Endodermal cell (in vitro differentiated cells): ENCODE measurements at regions not wholly inside any gene's neighbourhood (a gene's known extent, or its start where the extent isn't known, plus 50 kb on each side); places are given as distances from the start of the nearest gene placed in this dataset.
"Not testable (repeated sequence)": the region's sequence is repeated elsewhere in the genome, so short reads cannot be mapped to it uniquely, and the experiment has no call there.

Source experiments
- DNase-seq: peaks from one replicate; pipeline ENCODE4 v3.0.0-alpha.2; 2017
- H3K27ac ChIP-seq: 2 replicates; pipeline ENCODE4 v1.5.1; 2013; ENCODE audit warnings: mild to moderate bottlenecking, low read depth, low read length, moderate library complexity
- H3K27me3 ChIP-seq: 2 replicates; pipeline ENCODE4 v1.6.1; 2013; ENCODE audit warnings: mild to moderate bottlenecking, low read length, moderate library complexity; ENCODE audit not compliant: insufficient read depth, control insufficient read depth, poor library complexity, severe bottlenecking
- H3K36me3 ChIP-seq: 2 replicates; pipeline ENCODE4 v1.7.0; 2013; ENCODE audit warnings: mild to moderate bottlenecking, low read length, moderate library complexity; ENCODE audit not compliant: control insufficient read depth, insufficient read depth
- H3K4me1 ChIP-seq: one replicate; pipeline ENCODE4 v1.7.0; 2013; ENCODE audit warnings: low read length; ENCODE audit not compliant: control insufficient read depth, insufficient read depth
- H3K4me3 ChIP-seq: 2 replicates; pipeline ENCODE4 v1.5.1; 2013; ENCODE audit warnings: mild to moderate bottlenecking, low read length, moderate library complexity
- H3K9ac ChIP-seq: 2 replicates; pipeline ENCODE4 v1.6.1; 2013; ENCODE audit warnings: mild to moderate bottlenecking, low read length, moderate library complexity; ENCODE audit not compliant: poor library complexity, severe bottlenecking; ENCODE audit errors: extremely low read depth
- H3K9me3 ChIP-seq: 2 replicates; pipeline ENCODE4 v1.6.1; 2013; ENCODE audit warnings: mild to moderate bottlenecking, low read length, moderate library complexity; ENCODE audit not compliant: control insufficient read depth
- H3K27ac Mint-ChIP-seq: 2 replicates; pipeline ENCODE4 v1.8.0; 2020; ENCODE audit warnings: mixed read lengths
- H3K27me3 Mint-ChIP-seq: 2 replicates; pipeline ENCODE4 v1.8.0; 2021; ENCODE audit warnings: mild to moderate bottlenecking, mixed read lengths; ENCODE audit not compliant: insufficient read depth
- H3K36me3 Mint-ChIP-seq: 2 replicates; pipeline ENCODE4 v1.8.0; 2020; ENCODE audit warnings: low read depth, mixed read lengths
- H3K4me1 Mint-ChIP-seq: 2 replicates; pipeline ENCODE4 v1.8.0; 2020; ENCODE audit warnings: mixed read lengths
- H3K4me3 Mint-ChIP-seq: 2 replicates; pipeline ENCODE4 v1.8.0; 2020; ENCODE audit warnings: mild to moderate bottlenecking, moderate library complexity, mixed read lengths
- H3K9me3 Mint-ChIP-seq: 2 replicates; pipeline ENCODE4 v1.8.0; 2020; ENCODE audit warnings: mild to moderate bottlenecking, mixed read lengths
- WGBS, 2 experiments: methylation state at CpG; one replicate each; pipeline versions ENCODE4 v1.1.5 to v1.1.7; 2013; ENCODE audit warnings: missing lambda C conversion rate in 2 of 2, mixed read lengths in 1 of 2; ENCODE audit not compliant: insufficient coverage in 1 of 2, insufficient read length in 1 of 2; 5-methylcytosine and 5-hydroxymethylcytosine counted together
- TF ChIP-seq, protein P1 (sequence below): fragments of 200-600 bp; sonication (generic); conservative IDR thresholded peaks from 2 replicates; pipeline ENCODE4 v1.5.0; 2021; ENCODE audit warnings: antibody characterized with exemption, mild to moderate bottlenecking

DNA sequence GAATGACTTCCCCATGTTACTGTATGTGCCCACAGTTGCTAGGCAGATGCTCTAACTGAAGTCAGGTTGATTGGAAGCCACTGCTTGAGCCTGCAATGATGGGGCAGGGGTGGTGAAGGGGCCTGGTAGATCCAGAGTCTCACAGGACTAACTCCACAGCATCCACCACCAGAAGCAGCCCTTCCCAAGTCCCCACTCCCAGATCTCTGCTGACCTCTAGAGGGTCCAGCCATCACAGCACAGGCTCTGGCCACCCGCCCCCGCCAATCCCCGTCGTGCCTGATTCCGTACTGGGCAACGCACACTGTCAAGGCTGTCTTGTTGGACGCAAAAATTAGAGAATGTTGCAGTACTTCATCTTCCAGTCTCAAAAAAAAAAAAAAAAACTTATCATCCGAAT is 136.8 kb upstream of the PDE1C start:
- H3K27me3 Mint-ChIP-seq, result peaks cover 46% of the 10 kb centered on the region
- no peak overlapping the region for H3K4me3 ChIP-seq
- no peaks in the 10 kb centered on the region for H3K36me3 Mint-ChIP-seq
- 34% methylated on average over 8 of the region's 8 CpGs; no CpG with 5 or more reads in 1 of the 2 experiments for WGBS, 2 experiments
- H3K4me1 Mint-ChIP-seq, result no peaks in the 10 kb centered on the region
- DNase-seq, result peak; percentile 86
- H3K36me3 ChIP-seq, result no peaks in the 10 kb centered on the region
- no peak overlapping the region for H3K27ac Mint-ChIP-seq
- TF ChIP-seq, protein P1, sequence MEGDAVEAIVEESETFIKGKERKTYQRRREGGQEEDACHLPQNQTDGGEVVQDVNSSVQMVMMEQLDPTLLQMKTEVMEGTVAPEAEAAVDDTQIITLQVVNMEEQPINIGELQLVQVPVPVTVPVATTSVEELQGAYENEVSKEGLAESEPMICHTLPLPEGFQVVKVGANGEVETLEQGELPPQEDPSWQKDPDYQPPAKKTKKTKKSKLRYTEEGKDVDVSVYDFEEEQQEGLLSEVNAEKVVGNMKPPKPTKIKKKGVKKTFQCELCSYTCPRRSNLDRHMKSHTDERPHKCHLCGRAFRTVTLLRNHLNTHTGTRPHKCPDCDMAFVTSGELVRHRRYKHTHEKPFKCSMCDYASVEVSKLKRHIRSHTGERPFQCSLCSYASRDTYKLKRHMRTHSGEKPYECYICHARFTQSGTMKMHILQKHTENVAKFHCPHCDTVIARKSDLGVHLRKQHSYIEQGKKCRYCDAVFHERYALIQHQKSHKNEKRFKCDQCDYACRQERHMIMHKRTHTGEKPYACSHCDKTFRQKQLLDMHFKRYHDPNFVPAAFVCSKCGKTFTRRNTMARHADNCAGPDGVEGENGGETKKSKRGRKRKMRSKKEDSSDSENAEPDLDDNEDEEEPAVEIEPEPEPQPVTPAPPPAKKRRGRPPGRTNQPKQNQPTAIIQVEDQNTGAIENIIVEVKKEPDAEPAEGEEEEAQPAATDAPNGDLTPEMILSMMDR, result peak; percentile 80
- no peaks in the 10 kb centered on the region for H3K9me3 ChIP-seq
- no peak overlapping the region for H3K27ac ChIP-seq
- no peaks in the 10 kb centered on the region for H3K9me3 Mint-ChIP-seq
- H3K27me3 ChIP-seq, result peaks cover 13% of the 10 kb centered on the region
- H3K4me3 Mint-ChIP-seq, result no peak overlapping the region
- H3K4me1 ChIP-seq, result no peaks in the 10 kb centered on the region
- no peak overlapping the region for H3K9ac ChIP-seq

DNA sequence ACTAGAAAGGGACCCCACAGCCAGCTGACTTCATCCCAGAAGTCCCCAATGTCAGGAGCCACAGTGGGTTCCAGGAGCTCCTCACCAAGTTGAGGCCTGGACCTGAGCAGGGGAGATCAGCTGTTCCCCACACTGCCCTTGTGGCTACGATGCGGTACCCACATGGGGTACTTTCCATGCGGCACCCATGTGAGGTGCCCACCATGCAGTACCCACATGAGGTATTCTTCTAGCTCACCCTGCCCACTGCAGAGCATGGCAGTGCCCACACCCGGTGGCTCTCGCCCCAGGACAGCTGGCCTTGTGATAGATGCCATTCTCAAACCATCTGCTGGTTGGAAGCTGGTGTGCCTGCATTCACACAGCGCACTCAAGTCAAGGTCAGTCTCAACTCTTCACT is 136.3 kb upstream of the PDE1C start:
- TF ChIP-seq, protein P1, result no peak
- peaks cover 50% of the 10 kb centered on the region for H3K27me3 Mint-ChIP-seq
- 90 to 100% methylated on average over 4 to 6 of the region's 6 CpGs for WGBS, 2 experiments
- no peak overlapping the region for H3K27ac ChIP-seq
- no peaks in the 10 kb centered on the region for H3K4me1 Mint-ChIP-seq
- no peak overlapping the region for H3K27ac Mint-ChIP-seq
- H3K27me3 ChIP-seq, result peaks cover 13% of the 10 kb centered on the region
- H3K36me3 Mint-ChIP-seq, result no peaks in the 10 kb centered on the region
- no peak for DNase-seq
- H3K4me1 ChIP-seq, result no peaks in the 10 kb centered on the region
- H3K36me3 ChIP-seq, result no peaks in the 10 kb centered on the region
- no peak overlapping the region for H3K4me3 ChIP-seq
- no peak overlapping the region for H3K4me3 Mint-ChIP-seq
- H3K9ac ChIP-seq, result no peak overlapping the region
- H3K9me3 ChIP-seq, result no peaks in the 10 kb centered on the region
- H3K9me3 Mint-ChIP-seq, result no peaks in the 10 kb centered on the region

DNA sequence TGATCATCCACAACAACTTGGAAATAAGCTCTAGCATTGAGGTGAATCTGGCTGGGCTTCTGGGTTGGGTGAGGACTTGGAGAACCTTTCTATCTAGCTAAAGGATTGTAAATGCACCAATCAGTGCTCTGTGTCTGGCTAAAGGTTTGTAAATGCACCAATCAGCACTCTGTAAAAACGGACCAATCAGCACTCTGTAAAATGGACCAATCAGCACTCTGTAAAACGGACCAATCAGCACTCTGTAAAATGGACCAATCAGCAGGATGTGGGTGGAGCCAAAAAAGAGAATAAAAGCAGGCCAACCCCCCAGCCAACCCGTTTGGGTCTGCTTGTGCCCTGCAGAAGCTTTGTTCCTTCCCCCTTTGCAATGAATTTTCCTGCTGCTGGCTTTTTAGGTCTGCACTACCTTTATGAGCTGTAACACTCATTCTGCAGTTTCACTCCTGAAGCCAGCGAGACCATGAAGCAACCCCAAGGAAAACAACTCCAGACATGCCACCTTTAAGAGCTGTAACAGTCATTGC is 135.2 kb upstream of the PDE1C start:
- DNase-seq, result not testable (repeated sequence)
- WGBS, 2 experiments, result 83 to 86% methylated on average over 3 to 4 of the region's 4 CpGs

More for the DNA sequence above, 135.2 kb upstream of the PDE1C start:
- H3K36me3 ChIP-seq, H3K4me1 ChIP-seq, H3K36me3 Mint-ChIP-seq, H3K4me3 Mint-ChIP-seq, H3K27ac Mint-ChIP-seq, H3K9ac ChIP-seq, H3K4me3 ChIP-seq, H3K9me3 ChIP-seq, H3K27ac ChIP-seq, H3K9me3 Mint-ChIP-seq, H3K4me1 Mint-ChIP-seq: not testable (repeated sequence)
- H3K27me3 ChIP-seq, result peaks cover 13% of the 10 kb centered on the region
- peaks cover 49% of the 10 kb centered on the region for H3K27me3 Mint-ChIP-seq
